Left forelimb (tissue), 1 donor: ENCODE measurements at regions not wholly inside any gene's neighbourhood (a gene's known extent, or its start where the extent isn't known, plus 50 kb on each side); places are given as distances from the start of the nearest gene placed in this dataset.
"Not testable (repeated sequence)": the region's sequence is repeated elsewhere in the genome, so short reads cannot be mapped to it uniquely, and the experiment has no call there.

ENCODE experiments used
- DNase-seq: peaks from one replicate; pipeline ENCODE4 v3.0.0-alpha.2; 2018; ENCODE audit warnings: low spot score

GRCh38 chr1:4172644-4173599 is 272.9 kb upstream of the C1orf174 start:
- DNase-seq, result no peak

DNA sequence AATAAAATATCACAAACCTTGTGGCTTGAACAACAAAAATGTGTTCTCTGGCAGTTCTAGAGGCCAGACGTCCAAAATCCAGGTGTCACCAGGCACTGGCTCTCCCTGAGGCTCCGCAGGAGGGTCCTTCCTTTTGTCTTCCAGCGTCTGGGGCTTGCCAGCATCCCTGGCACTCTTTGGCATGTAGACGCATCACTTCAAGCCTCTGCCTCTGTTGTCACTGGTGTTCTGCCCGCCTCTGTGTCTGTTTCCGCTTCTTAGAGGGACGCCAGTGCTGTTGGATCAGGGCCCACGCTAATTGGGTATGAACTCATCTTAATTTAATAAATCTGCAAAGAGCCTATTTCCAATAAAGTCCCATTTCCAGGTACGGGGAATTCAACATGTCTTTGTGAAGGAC is 273.7 kb upstream of the C1orf174 start:
- DNase-seq, result no peak

- DNase-seq, result no peak
Observed at GRCh38 chr1:4174291-4175200, 274.5 kb upstream of the C1orf174 start.

GRCh38 chr1:4175566-4176405 is 275.7 kb upstream of the C1orf174 start:
- no peak for DNase-seq

- DNase-seq, result no peak
Observed at GRCh38 chr1:4176841-4177240, 276.8 kb upstream of the C1orf174 start.

- DNase-seq, result no peak
Observed at GRCh38 chr1:4177425-4178150, 277.5 kb upstream of the C1orf174 start.

- no peak for DNase-seq
Observed at GRCh38 chr1:4178501-4179113, 278.5 kb upstream of the C1orf174 start.

DNA sequence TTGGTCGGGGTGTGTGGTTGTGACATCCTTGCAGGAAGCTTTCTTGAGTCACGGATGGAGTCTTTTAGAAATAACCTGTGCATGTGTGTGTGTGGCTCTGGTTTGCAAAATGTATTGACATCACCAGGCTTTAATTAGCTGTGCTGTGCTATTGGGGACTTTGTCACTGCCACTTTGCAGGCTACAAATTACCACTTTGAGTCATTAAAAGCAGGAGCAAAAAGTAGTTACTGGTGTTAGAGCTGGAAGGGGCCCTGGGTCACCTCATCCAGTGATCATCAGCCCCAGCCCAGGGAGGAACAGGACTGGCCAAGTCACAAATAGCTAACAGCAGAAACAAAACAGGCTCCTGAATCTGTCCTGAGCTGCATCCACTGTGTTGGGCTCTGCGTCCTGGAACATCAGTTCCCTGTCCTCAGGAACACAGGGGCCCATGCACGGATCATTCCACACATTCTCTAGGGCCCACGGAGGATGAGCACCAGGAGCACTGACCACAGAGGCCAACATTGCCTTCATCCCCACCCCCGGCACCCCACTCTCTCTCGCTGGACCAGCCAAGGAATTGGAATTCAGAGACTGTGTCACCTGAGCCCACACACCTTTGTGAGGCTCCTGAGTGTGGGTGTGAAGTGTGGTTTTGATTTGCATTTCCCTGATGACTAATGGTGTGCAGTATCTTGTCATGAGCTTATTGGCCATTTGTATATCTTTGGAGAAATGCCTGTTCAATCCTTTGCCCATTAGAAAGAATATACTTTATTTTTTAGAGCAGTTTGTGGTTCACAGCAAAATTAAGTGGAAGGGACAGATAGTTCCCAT is 280.1 kb upstream of the C1orf174 start:
- no peak for DNase-seq

- DNase-seq, result not testable (repeated sequence)
Observed at GRCh38 chr1:4186486-4186885, 286.4 kb upstream of the C1orf174 start.

DNA sequence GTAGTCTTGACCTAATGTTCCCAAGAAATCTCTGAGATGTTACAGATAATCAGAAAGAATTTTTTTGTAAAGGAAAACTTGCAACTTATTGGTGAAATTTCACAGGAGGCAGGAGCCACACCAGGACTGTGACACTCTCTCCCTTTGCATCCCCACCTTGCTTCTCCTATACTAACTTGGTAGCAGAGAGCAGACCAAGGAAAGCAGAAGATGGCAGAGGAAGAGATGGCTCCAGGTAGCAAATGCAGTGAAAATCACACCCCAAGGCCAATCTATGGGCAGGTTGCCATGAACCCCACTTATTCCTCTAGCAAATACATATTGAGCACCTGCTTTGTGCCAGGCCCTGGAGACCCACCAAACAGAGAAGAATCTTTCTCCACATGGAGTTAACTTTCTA is 303.4 kb upstream of the C1orf174 start:
- no peak for DNase-seq

GRCh38 chr1:4207183-4207582 is 307.1 kb upstream of the C1orf174 start:
- no peak for DNase-seq

- DNase-seq, result no peak
Observed at GRCh38 chr1:4207842-4208692, 308.0 kb upstream of the C1orf174 start.

DNA sequence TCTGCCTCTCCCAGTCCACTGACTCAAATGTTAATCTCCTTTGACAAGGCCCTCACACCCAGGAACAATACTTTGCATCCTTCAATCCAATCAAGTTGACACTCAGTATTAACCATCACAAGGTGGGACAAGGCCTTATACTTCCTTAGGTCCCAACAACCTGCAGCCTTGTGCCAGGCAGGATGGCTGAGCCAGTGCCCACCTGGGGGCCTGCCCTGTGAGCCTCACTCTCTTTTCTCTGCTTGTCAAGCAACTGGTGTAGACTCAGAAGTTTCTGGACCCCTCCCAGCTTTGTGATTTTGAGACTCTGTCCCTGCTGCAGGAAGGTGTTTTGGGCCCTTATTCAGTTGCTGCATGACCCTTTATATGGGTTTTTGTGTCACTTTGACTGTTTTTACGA is 310.0 kb upstream of the C1orf174 start:
- no peak for DNase-seq

DNA sequence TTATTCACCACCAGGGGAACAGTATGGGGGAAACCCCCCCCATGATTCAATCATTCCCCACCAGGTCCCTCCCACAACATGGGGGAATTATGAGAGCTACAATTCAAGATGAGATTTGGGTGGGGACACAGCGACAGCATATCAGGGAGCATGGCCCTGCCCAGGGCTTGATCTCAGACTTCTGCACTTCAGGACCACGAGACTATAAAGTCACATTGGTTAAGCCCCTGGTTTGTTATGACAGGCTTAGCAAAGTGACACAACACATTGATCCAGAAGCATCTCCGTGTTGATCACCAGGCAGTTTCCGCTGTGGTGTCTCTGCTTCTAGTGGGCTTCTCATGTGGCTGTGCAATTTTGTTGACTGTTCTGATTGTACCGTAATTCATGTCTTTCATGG is 312.7 kb upstream of the C1orf174 start:
- no peak for DNase-seq

- no peak for DNase-seq
Observed at GRCh38 chr1:4213366-4213973, 313.4 kb upstream of the C1orf174 start.

- no peak for DNase-seq
Observed at GRCh38 chr1:4214826-4215225, 314.8 kb upstream of the C1orf174 start.

GRCh38 chr1:4215391-4215790 is 315.3 kb upstream of the C1orf174 start:
- DNase-seq, result no peak

GRCh38 chr1:4216231-4216630 is 316.2 kb upstream of the C1orf174 start:
- DNase-seq, result no peak
